GM23338 (cell line): ENCODE measurements at regions not wholly inside any gene's neighbourhood (a gene's known extent, or its start where the extent isn't known, plus 50 kb on each side); places are given as distances from the start of the nearest gene placed in this dataset.

Experiments
- ATAC-seq: fragments of 200-7000 bp; cut with Tn5 transposase; 3 replicates; pipeline ENCODE4 v1.9.1; 2020
- DNase-seq: peaks from one replicate; pipeline ENCODE4 v3.0.0-alpha.2; 2015; ENCODE audit warnings: low spot score
- H2AFZ ChIP-seq: fragments of 200-600 bp; sonication (generic); 2 replicates; pipeline ENCODE4 v1.8.0; 2016; ENCODE audit warnings: antibody characterized with exemption, mild to moderate bottlenecking, moderate library complexity
- H3F3A ChIP-seq: fragments of 200-600 bp; sonication (generic); replicated peaks from 2 replicates; pipeline ENCODE4 v1.8.0; 2017; ENCODE audit warnings: antibody characterized with exemption, mixed run types, low read depth
- H3K27ac ChIP-seq: fragments of 200-600 bp; sonication (generic); 2 replicates; pipeline ENCODE4 v1.6.1; 2016; ENCODE audit warnings: low read depth
- H3K27me3 ChIP-seq: fragments of 200-600 bp; sonication (generic); 2 replicates; pipeline ENCODE4 v1.8.0; 2016; ENCODE audit warnings: mild to moderate bottlenecking, mixed run types, moderate library complexity; ENCODE audit not compliant: insufficient read depth
- H3K36me3 ChIP-seq: fragments of 200-600 bp; sonication (generic); 2 replicates; pipeline ENCODE4 v1.8.0; 2016; ENCODE audit warnings: mild to moderate bottlenecking; ENCODE audit not compliant: insufficient read depth
- H3K4me1 ChIP-seq: fragments of 200-600 bp; sonication (generic); 2 replicates; pipeline ENCODE4 v1.8.0; 2016; ENCODE audit warnings: mild to moderate bottlenecking, moderate library complexity; ENCODE audit not compliant: insufficient read depth
- H3K4me2 ChIP-seq: fragments of 200-600 bp; sonication (generic); 2 replicates; pipeline ENCODE4 v1.7.1; 2017; ENCODE audit warnings: mixed run types
- H3K4me3 ChIP-seq: fragments of 200-600 bp; sonication (generic); 2 replicates; pipeline ENCODE4 v1.6.1; 2016; ENCODE audit warnings: mixed run types
- H3K79me2 ChIP-seq: fragments of 200-600 bp; sonication (generic); replicated peaks from 2 replicates; pipeline ENCODE4 v1.8.0; 2017; ENCODE audit warnings: mild to moderate bottlenecking; ENCODE audit not compliant: insufficient read depth
- H3K9me2 ChIP-seq: fragments of 200-600 bp; sonication (generic); 2 replicates; pipeline ENCODE4 v1.8.0; 2017; ENCODE audit not compliant: insufficient read depth
- H4K20me1 ChIP-seq: fragments of 200-600 bp; sonication (generic); replicated peaks from 2 replicates; pipeline ENCODE4 v1.8.0; 2017; ENCODE audit warnings: mild to moderate bottlenecking; ENCODE audit not compliant: insufficient read depth
- H3K27ac Mint-ChIP-seq: 2 replicates; pipeline ENCODE4 v1.8.0; 2020; ENCODE audit warnings: inconsistent platforms, mild to moderate bottlenecking, moderate library complexity, mixed read lengths
- H3K27me3 Mint-ChIP-seq: 3 replicates; pipeline ENCODE4 v1.8.0; 2022; ENCODE audit warnings: low read depth, mild to moderate bottlenecking, moderate library complexity, mixed read lengths, inconsistent platforms; ENCODE audit not compliant: insufficient read depth, poor library complexity
- H3K36me3 Mint-ChIP-seq: 3 replicates; pipeline ENCODE4 v1.8.0; 2021; ENCODE audit warnings: low read depth, mild to moderate bottlenecking, inconsistent platforms, moderate library complexity, mixed read lengths
- H3K4me1 Mint-ChIP-seq: 3 replicates; pipeline ENCODE4 v1.8.0; 2020; ENCODE audit warnings: mild to moderate bottlenecking, inconsistent platforms, mixed read lengths
- H3K4me3 Mint-ChIP-seq: 3 replicates; pipeline ENCODE4 v1.8.0; 2021; ENCODE audit warnings: moderate library complexity, mild to moderate bottlenecking, inconsistent platforms, mixed read lengths
- H3K9me3 Mint-ChIP-seq: 3 replicates; pipeline ENCODE4 v1.8.0; 2020; ENCODE audit warnings: moderate library complexity, mild to moderate bottlenecking, inconsistent platforms, mixed read lengths
- CTCF ChIP-seq, 2 experiments: fragments of 200-600 bp in 1 of 2; sonication (generic) in 1 of 2; conservative IDR thresholded peaks; 2 replicates each; pipeline versions ENCODE4 v1.5.1 to v1.6.1; 2016 to 2017; ENCODE audit warnings: antibody characterized with exemption in 2 of 2, low read depth in 2 of 2, mild to moderate bottlenecking in 2 of 2, moderate library complexity in 1 of 2
- JUNB ChIP-seq: IDR thresholded peaks from one replicate; pipeline ENCODE4 v1.6.1; 2016; ENCODE audit warnings: antibody characterized with exemption; ENCODE audit not compliant: unreplicated experiment
- POLR2AphosphoS5 ChIP-seq: IDR thresholded peaks from 2 replicates; pipeline ENCODE4 v1.6.1; 2016; ENCODE audit warnings: antibody characterized with exemption, low read depth
- REST ChIP-seq: IDR thresholded peaks from one replicate; pipeline ENCODE4 v1.6.1; 2018; ENCODE audit warnings: antibody characterized with exemption; ENCODE audit not compliant: unreplicated experiment
- STAT1 ChIP-seq: IDR thresholded peaks from one replicate; pipeline ENCODE4 v1.6.1; 2016; ENCODE audit warnings: antibody characterized with exemption; ENCODE audit not compliant: unreplicated experiment
- ZNF114 ChIP-seq: fragments of 250-450 bp; sonication (Bioruptor Pico); IDR thresholded peaks from 2 replicates; pipeline ENCODE4 v1.5.0; 2020; ENCODE audit warnings: mild to moderate bottlenecking, moderate library complexity
- ZNF462 ChIP-seq: fragments of 250-450 bp; sonication (Bioruptor Pico); IDR thresholded peaks from 2 replicates; pipeline ENCODE4 v1.5.0; 2020; ENCODE audit warnings: mild to moderate bottlenecking, moderate library complexity

DNA sequence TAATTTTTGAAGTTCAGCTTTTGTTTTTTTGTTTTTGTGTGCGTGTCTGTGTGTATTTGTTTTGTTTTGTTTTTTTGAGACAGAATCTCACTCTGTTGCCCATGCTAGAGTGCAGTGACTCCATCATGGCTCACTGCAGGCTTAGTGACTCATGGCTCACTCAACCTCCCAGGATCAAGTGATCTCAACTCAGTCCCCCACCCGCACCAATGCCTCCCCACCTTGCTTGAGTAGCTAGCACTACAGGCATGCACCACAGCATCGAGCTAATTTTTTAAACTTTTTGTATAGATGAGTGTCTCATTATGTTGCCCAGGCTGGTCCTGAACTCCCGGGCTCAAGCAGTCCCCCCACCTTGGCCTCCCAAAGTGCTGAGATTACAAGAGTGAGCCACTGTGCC, 981.4 kb downstream of the BCL11B start:
- ATAC-seq (no peak), DNase-seq (no peak)
- Histone ChIP-seq H3K4me2 (no peak overlapping the region), H3K79me2 (no peaks in the 10 kb centered on the region), H3K27ac (no peak overlapping the region), H3K9me2 (peaks cover 9% of the 10 kb centered on the region), H3K36me3 (no peaks in the 10 kb centered on the region), H3K4me3 (no peak overlapping the region), H4K20me1 (no peaks in the 10 kb centered on the region), H3K27me3 (no peaks in the 10 kb centered on the region), H3F3A (no peaks in the 10 kb centered on the region), H3K4me1 (no peaks in the 10 kb centered on the region), H2AFZ (no peak overlapping the region)
- TF ChIP-seq REST, result no peak
- no peak for TF ChIP-seq ZNF114 (CRISPR knock-in tag)
- no peak overlapping the region for H3K4me3 Mint-ChIP-seq
- no peaks in the 10 kb centered on the region for H3K36me3 Mint-ChIP-seq
- no peaks in the 10 kb centered on the region for H3K4me1 Mint-ChIP-seq
- no peaks in the 10 kb centered on the region; the same call in 2 of the 3 replicates for H3K9me3 Mint-ChIP-seq
- H3K27ac Mint-ChIP-seq, result no peak overlapping the region
- H3K27me3 Mint-ChIP-seq, result no peaks in the 10 kb centered on the region

GRCh38 chr14:98292191-98292590, 979.8 kb downstream of the BCL11B start:
- Mint-ChIP-seq H3K27ac (no peak overlapping the region), H3K27me3 (no peaks in the 10 kb centered on the region), H3K4me3 (no peak overlapping the region)
- no peak for TF ChIP-seq REST
- no peak for TF ChIP-seq POLR2AphosphoS5
- no peak for TF ChIP-seq STAT1
- TF ChIP-seq CTCF (conservative IDR thresholded peaks at IDR 0.05; ENCODE audit: low read depth in 2 of 2), result no peak
- no peak for TF ChIP-seq ZNF462
- no peak for TF ChIP-seq JUNB

More at GRCh38 chr14:98292191-98292590, 979.8 kb downstream of the BCL11B start:
- H3K27ac ChIP-seq, result no peak overlapping the region
- peaks cover 3% of the 10 kb centered on the region for H3K9me2 ChIP-seq
- H3K4me2 ChIP-seq, result no peak overlapping the region
- no peaks in the 10 kb centered on the region for H3K27me3 ChIP-seq
- H2AFZ ChIP-seq, result no peak overlapping the region
- no peaks in the 10 kb centered on the region for H3K79me2 ChIP-seq
- H3K4me1 Mint-ChIP-seq, result no peaks in the 10 kb centered on the region
- no peaks in the 10 kb centered on the region for H4K20me1 ChIP-seq
- no peaks in the 10 kb centered on the region for H3K4me1 ChIP-seq
- ATAC-seq (no peak), DNase-seq (no peak)
- no peaks in the 10 kb centered on the region for H3F3A ChIP-seq
- no peaks in the 10 kb centered on the region for H3K36me3 ChIP-seq
- H3K36me3 Mint-ChIP-seq, result no peaks in the 10 kb centered on the region
- no peaks in the 10 kb centered on the region for H3K9me3 Mint-ChIP-seq
- H3K4me3 ChIP-seq, result no peak overlapping the region
